GM12878 (cell line): ENCODE measurements at regions not wholly inside any gene's neighbourhood (a gene's known extent, or its start where the extent isn't known, plus 50 kb on each side); places are given as distances from the start of the nearest gene placed in this dataset.
"Not testable (repeated sequence)": the region's sequence is repeated elsewhere in the genome, so short reads cannot be mapped to it uniquely, and the experiment has no call there.

Experiments used
- ATAC-seq: fragments of 200-7000 bp; cut with Tn5 transposase; 3 replicates; pipeline ENCODE4 v1.9.1; 2020; ENCODE audit warnings: mild to moderate bottlenecking, moderate library complexity
- BruUV-seq: library from RNA; stranded (reverse); fragments of 400-500 nt; replicated peaks from 2 replicates; lab custom pipeline; 2021; lab: Mats Ljungman, UMichigan
- CTCF ChIA-PET: fragments of 300-600 bp; sonication (Branson Sonifier 250); formaldehyde crosslinking; extraction: SDS; loops from one replicate; lab custom pipeline; 2021; ENCODE audit warnings: inconsistent platforms; lab: Yijun Ruan, JAX
- POLR2A ChIA-PET: fragments of 350-600 bp; formaldehyde crosslinking; extraction: SDS; loops from one replicate; lab custom pipeline; 2021; ENCODE audit warnings: inconsistent platforms; lab: Charles Lee
- RAD21 ChIA-PET: fragments of 300-600 bp; sonication (Branson Sonifier 250); formaldehyde crosslinking; loops from one replicate; lab custom pipeline; 2023; ENCODE audit warnings: antibody characterized with exemption; ENCODE audit not compliant: unreplicated experiment; lab: Charles Lee
- SMC1A ChIA-PET: fragments of 300-600 bp; sonication (Branson Sonifier 250); formaldehyde crosslinking; loops from one replicate; lab custom pipeline; 2023; ENCODE audit not compliant: unreplicated experiment, uncharacterized antibody; lab: Charles Lee
- DNase-seq: peaks from one replicate; pipeline ENCODE4 v3.0.0-alpha.2; 2011; ENCODE audit warnings: low read depth, low spot score
- FAIRE-seq: peaks from 3 replicates; lab custom pipeline; 2011; peaks lifted over from hg19 to GRCh38; lab: Jason Lieb, UNC
- H2AFZ ChIP-seq: 2 replicates; pipeline ENCODE4 v1.6.0; 2011; ENCODE audit warnings: low read depth, low read length, control low read depth; ENCODE audit not compliant: control insufficient read depth
- H3K27ac ChIP-seq: 2 replicates; pipeline ENCODE4 v1.5.1; 2011; ENCODE audit warnings: control low read depth; ENCODE audit not compliant: control insufficient read depth, insufficient read depth
- H3K27me3 ChIP-seq, 2 experiments: replicated peaks in 1 of 2; 2 replicates each; pipeline versions ENCODE4 v1.6.0 to v1.6.1; 2011; ENCODE audit warnings: low read length in 1 of 2; ENCODE audit not compliant: control insufficient read depth in 2 of 2, insufficient read depth in 2 of 2
- H3K36me3 ChIP-seq, 2 experiments: 2 replicates each; pipeline ENCODE4 v1.5.1; 2011; ENCODE audit warnings: low read length in 1 of 2; ENCODE audit not compliant: control insufficient read depth in 2 of 2, insufficient read depth in 2 of 2
- H3K4me1 ChIP-seq: 2 replicates; pipeline ENCODE4 v1.6.1; 2011; ENCODE audit warnings: mild to moderate bottlenecking, low read length, moderate library complexity, mixed read lengths; ENCODE audit not compliant: control insufficient read depth, insufficient read depth
- H3K4me2 ChIP-seq: 2 replicates; pipeline ENCODE4 v1.6.0; 2011; ENCODE audit warnings: control low read depth; ENCODE audit not compliant: control insufficient read depth, insufficient read depth
- H3K4me3 ChIP-seq: fragments of 200-600 bp; sonication (generic); 2 replicates; pipeline ENCODE4 v1.5.1; 2016
- H3K79me2 ChIP-seq: 2 replicates; pipeline ENCODE4 v1.6.0; 2011; ENCODE audit warnings: low read length; ENCODE audit not compliant: control insufficient read depth, insufficient read depth
- H3K9ac ChIP-seq: 2 replicates; pipeline ENCODE4 v1.8.0; 2011; ENCODE audit warnings: low read length, control low read depth, mixed read lengths; ENCODE audit not compliant: control insufficient read depth, insufficient read depth
- H3K9me3 ChIP-seq: replicated peaks from 3 replicates; pipeline ENCODE4 v1.5.1; 2011; ENCODE audit warnings: mild to moderate bottlenecking, low read length; ENCODE audit not compliant: control insufficient read depth, insufficient read depth
- H4K20me1 ChIP-seq: 2 replicates; pipeline ENCODE4 v1.6.0; 2011; ENCODE audit not compliant: control insufficient read depth, insufficient read depth
- KAT2A ChIP-seq: conservative IDR thresholded peaks from 2 replicates; pipeline ENCODE4 v1.6.1; 2011; ENCODE audit warnings: low read depth, low read length; ENCODE audit not compliant: control insufficient read depth
- MEF2B ChIP-seq: fragments of 450-650 bp; IDR thresholded peaks from 2 replicates; pipeline ENCODE4 v1.6.1; 2018; ENCODE audit warnings: mild to moderate bottlenecking, moderate library complexity; ENCODE audit not compliant: partially characterized antibody, poor library complexity, severe bottlenecking
- NBN ChIP-seq: fragments of 450-650 bp; IDR thresholded peaks from 2 replicates; pipeline ENCODE4 v1.6.1; 2016
- NFYB ChIP-seq: IDR thresholded peaks from 2 replicates; pipeline ENCODE4 v1.6.1; 2011; ENCODE audit warnings: low read depth, mild to moderate bottlenecking, low read length, improper control_type of control experiment, moderate library complexity; ENCODE audit not compliant: insufficient read depth
- SMAD1 ChIP-seq: fragments of 450-650 bp; IDR thresholded peaks from 2 replicates; pipeline ENCODE4 v1.6.1; 2018; ENCODE audit warnings: mild to moderate bottlenecking, low read depth; ENCODE audit not compliant: partially characterized antibody
- SUZ12 ChIP-seq: fragments of 200-600 bp; sonication (generic); IDR thresholded peaks from one replicate; pipeline ENCODE4 v1.6.1; 2018; ENCODE audit warnings: antibody characterized with exemption, mild to moderate bottlenecking; ENCODE audit not compliant: unreplicated experiment
- YBX1 ChIP-seq: fragments of 450-650 bp; IDR thresholded peaks from 2 replicates; pipeline ENCODE4 v1.6.1; 2016; ENCODE audit warnings: antibody characterized with exemption
- YY1 ChIP-seq: IDR thresholded peaks from 2 replicates; pipeline ENCODE4 v1.6.1; 2011; ENCODE audit warnings: low read depth, mild to moderate bottlenecking, low read length
- WGBS: methylation state at CpG from one replicate; pipeline ENCODE4 v1.1.6; 2016; ENCODE audit warnings: low lambda C conversion rate; ENCODE audit not compliant: insufficient replicate concordance, insufficient coverage; ENCODE audit errors: missing lambda C conversion rate; 5-methylcytosine and 5-hydroxymethylcytosine counted together
- in situ Hi-C: fragments of 300-500 bp; cut with MboI; formaldehyde crosslinking; loops from 9 replicates; pipeline ENCODE4 v1.14.3; 2018; ENCODE audit warnings: mixed read lengths
- intact Hi-C: fragments of 100-400 bp; cut with micrococcal nuclease; formaldehyde crosslinking; loops from one replicate; pipeline ENCODE4 v1.14.2; 2022; ENCODE audit not compliant: unreplicated experiment
- TF ChIP-seq, protein P1 (sequence below): fragments of 450-650 bp; conservative IDR thresholded peaks from 2 replicates; pipeline ENCODE4 v1.6.1; 2017; ENCODE audit warnings: mild to moderate bottlenecking, moderate library complexity
- TF ChIP-seq, protein P2 (sequence below): IDR thresholded peaks from 2 replicates; pipeline ENCODE4 v1.6.1; 2012; ENCODE audit warnings: low read depth, low read length, improper control_type of control experiment

DNA sequence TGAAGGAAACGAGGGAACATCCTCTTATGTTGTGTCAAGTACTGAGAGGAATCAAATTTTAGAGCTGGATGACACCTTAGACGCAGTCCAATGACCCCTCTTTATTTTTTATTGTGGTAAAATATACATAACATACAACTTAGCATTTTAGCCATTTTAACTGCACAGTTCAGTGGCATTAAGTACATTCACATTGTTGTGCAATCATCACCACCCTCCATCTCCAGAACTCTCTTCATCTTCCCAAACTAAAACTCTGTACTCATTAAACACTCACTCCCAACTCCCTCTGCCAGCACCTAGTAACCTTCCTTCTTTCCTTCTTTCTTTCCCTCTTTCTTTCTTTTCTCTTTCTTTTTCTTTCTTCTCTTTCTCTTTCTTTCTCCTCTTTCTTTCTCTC lies 97.2 kb upstream of the SLC24A4 start:
- CTCF ChIA-PET = no interaction called here
- Histone ChIP-seq H3K4me1 (no peaks in the 10 kb centered on the region), H3K27me3 (no peaks in the 10 kb centered on the region), H3K79me2 (no peaks in the 10 kb centered on the region), H3K9ac (no peak overlapping the region), H3K36me3 (no peaks in the 10 kb centered on the region), H3K4me2 (no peak overlapping the region), H3K9me3 (no peaks in the 10 kb centered on the region), H3K4me3 (no peak overlapping the region), H3K27ac (no peak overlapping the region), H2AFZ (no peak overlapping the region), H4K20me1 (no peaks in the 10 kb centered on the region)
- DNase-seq (no peak), FAIRE-seq (no peak), ATAC-seq (no peak)
- SMC1A ChIA-PET = interaction anchor here (1.0 kb wide), 1 partner anchor 91 kb away, joined by 3 read pairs; no protein-coding TSS in a partner anchor
- no TSS peak for BruUV-seq
- intact Hi-C loops (no loop called here), in situ Hi-C loops (no loop called here)
- RAD21 ChIA-PET = no interaction called here
- POLR2A ChIA-PET = no interaction called here
- TF ChIP-seq YY1 (no peak), MEF2B (no peak), KAT2A (no peak), NFYB (no peak), YBX1 (no peak), SUZ12 (no peak), SMAD1 (no peak), NBN (no peak)
- TF ChIP-seq, protein P1, sequence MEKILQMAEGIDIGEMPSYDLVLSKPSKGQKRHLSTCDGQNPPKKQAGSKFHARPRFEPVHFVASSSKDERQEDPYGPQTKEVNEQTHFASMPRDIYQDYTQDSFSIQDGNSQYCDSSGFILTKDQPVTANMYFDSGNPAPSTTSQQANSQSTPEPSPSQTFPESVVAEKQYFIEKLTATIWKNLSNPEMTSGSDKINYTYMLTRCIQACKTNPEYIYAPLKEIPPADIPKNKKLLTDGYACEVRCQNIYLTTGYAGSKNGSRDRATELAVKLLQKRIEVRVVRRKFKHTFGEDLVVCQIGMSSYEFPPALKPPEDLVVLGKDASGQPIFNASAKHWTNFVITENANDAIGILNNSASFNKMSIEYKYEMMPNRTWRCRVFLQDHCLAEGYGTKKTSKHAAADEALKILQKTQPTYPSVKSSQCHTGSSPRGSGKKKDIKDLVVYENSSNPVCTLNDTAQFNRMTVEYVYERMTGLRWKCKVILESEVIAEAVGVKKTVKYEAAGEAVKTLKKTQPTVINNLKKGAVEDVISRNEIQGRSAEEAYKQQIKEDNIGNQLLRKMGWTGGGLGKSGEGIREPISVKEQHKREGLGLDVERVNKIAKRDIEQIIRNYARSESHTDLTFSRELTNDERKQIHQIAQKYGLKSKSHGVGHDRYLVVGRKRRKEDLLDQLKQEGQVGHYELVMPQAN = no peak
- TF ChIP-seq, protein P2, sequence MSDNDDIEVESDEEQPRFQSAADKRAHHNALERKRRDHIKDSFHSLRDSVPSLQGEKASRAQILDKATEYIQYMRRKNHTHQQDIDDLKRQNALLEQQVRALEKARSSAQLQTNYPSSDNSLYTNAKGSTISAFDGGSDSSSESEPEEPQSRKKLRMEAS = no peak
- 26% methylated on average over 2 of the region's 2 CpGs for WGBS

DNA sequence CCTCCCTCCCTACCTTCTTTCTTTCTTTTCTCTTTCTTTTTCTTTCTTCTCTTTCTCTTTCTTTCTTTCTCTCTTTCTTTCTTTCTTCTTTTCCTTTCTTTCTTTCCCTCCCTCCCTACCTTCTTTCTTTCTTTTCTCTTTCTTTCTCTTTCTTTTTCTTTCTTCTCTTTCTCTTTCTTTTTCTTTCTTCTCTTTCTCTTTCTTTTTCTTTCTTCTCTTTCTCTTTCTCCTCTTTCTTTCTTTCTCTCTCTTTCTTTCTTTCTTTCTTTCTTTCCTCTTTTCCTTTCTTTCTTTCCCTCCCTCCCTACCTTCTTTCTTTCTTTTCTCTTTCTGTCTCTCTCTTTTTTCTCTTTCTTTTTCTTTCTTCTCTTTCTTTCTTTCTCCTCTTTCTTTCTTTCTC lies 96.8 kb upstream of the SLC24A4 start:
- H3K27me3 ChIP-seq, H2AFZ ChIP-seq, RAD21 ChIA-PET, H3K27ac ChIP-seq, BruUV-seq, H3K4me1 ChIP-seq, H4K20me1 ChIP-seq, SMC1A ChIA-PET, FAIRE-seq, DNase-seq, ATAC-seq, intact Hi-C loops, POLR2A ChIA-PET, H3K9ac ChIP-seq, H3K79me2 ChIP-seq, H3K36me3 ChIP-seq, in situ Hi-C loops, CTCF ChIA-PET, H3K4me3 ChIP-seq, H3K9me3 ChIP-seq, H3K4me2 ChIP-seq: not testable (repeated sequence)
